Activated CD8-positive, alpha-beta T cell treated with anti-CD3 and anti-CD28 coated beads, Interleukin-2, amount 10 ng/mL, durations not matched to agents 7 days and 5 days (primary cell): ENCODE measurements at regions not wholly inside any gene's neighbourhood (a gene's known extent, or its start where the extent isn't known, plus 50 kb on each side); places are given as distances from the start of the nearest gene placed in this dataset.

ENCODE experiments used
- ATAC-seq: fragments of 150-1000 bp; cut with Tn5 transposase; one replicate; pipeline ENCODE4 v1.10.0; 2021; ENCODE audit warnings: moderate library complexity
- CTCF ChIA-PET: fragments of 350-600 bp; sonication (Branson Sonifier 250); formaldehyde crosslinking; loops from one replicate; lab custom pipeline; 2021; ENCODE audit warnings: antibody characterized with exemption; lab: Charles Lee
- POLR2A ChIA-PET: fragments of 350-600 bp; sonication (Branson Sonifier 250); formaldehyde crosslinking; loops from one replicate; lab custom pipeline; 2021; ENCODE audit warnings: antibody characterized with exemption; lab: Charles Lee
- DNase-seq: peaks from one replicate; pipeline ENCODE4 v3.0.0-alpha.2; 2020
- H3K27ac Mint-ChIP-seq: one replicate; pipeline ENCODE4 v1.8.0; 2021; ENCODE audit warnings: mild to moderate bottlenecking, mixed read lengths
- H3K27me3 Mint-ChIP-seq: one replicate; pipeline ENCODE4 v1.8.0; 2021; ENCODE audit warnings: low read depth, mixed read lengths
- H3K36me3 Mint-ChIP-seq: one replicate; pipeline ENCODE4 v1.8.0; 2021; ENCODE audit warnings: low read depth, mixed read lengths
- H3K4me1 Mint-ChIP-seq: one replicate; pipeline ENCODE4 v1.8.0; 2021; ENCODE audit warnings: low read depth, mixed read lengths
- H3K4me3 Mint-ChIP-seq: one replicate; pipeline ENCODE4 v1.8.0; 2021; ENCODE audit warnings: mild to moderate bottlenecking, mixed read lengths
- H3K9me3 Mint-ChIP-seq: one replicate; pipeline ENCODE4 v1.8.0; 2022; ENCODE audit warnings: mixed read lengths; ENCODE audit not compliant: insufficient read depth

GRCh38 chr19:31223740-31224534 lies 125.3 kb downstream of the TSHZ3 start:
- Mint-ChIP-seq H3K4me3 (no peak overlapping the region), H3K9me3 (peaks cover 4% of the 10 kb centered on the region), H3K27ac (no peak overlapping the region), H3K36me3 (peaks cover 9% of the 10 kb centered on the region), H3K27me3 (peaks cover 15% of the 10 kb centered on the region), H3K4me1 (peaks cover 22% of the 10 kb centered on the region)
- POLR2A ChIA-PET, result no interaction called here
- DNase-seq (no peak), ATAC-seq (no peak)
- CTCF ChIA-PET, result no interaction called here

- CTCF ChIA-PET, result interaction anchor here (0.7 kb wide), 1 partner anchor 436 kb away, joined by 3 read pairs; no protein-coding TSS in a partner anchor
Measured at GRCh38 chr19:31220540-31220939, 128.7 kb downstream of the TSHZ3 start.

DNA sequence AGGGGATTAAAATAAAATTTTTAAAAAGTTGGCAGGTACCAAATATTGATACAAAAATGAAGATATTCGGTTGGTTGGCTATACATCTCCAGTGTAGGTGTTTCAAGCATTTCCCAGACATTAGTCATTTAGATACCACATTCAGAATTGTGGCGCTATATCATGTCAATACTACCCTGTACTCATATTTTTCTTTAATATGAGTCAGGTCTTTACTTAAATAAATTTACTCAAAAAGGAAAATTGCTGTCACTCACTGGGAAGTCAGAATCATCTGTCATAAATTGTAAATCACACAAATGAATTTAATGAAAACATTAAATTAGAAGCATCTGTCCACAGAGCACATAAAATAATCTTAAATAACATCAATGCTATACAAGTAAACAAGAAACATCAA lies 134.2 kb downstream of the TSHZ3 start:
- peaks cover 27% of the 10 kb centered on the region for H3K4me1 Mint-ChIP-seq
- H3K9me3 Mint-ChIP-seq, result peaks cover 10% of the 10 kb centered on the region
- ATAC-seq (no peak), DNase-seq (no peak)
- CTCF ChIA-PET, result no interaction called here
- peaks cover 26% of the 10 kb centered on the region for H3K36me3 Mint-ChIP-seq
- POLR2A ChIA-PET, result no interaction called here
- peak overlapping the region; percentile 97 for H3K27ac Mint-ChIP-seq
- H3K4me3 Mint-ChIP-seq, result no peak overlapping the region
- H3K27me3 Mint-ChIP-seq, result peaks cover 2% of the 10 kb centered on the region

More at GRCh38 chr19:31220540-31220939, 128.7 kb downstream of the TSHZ3 start:
- peaks cover 9% of the 10 kb centered on the region for H3K36me3 Mint-ChIP-seq
- POLR2A ChIA-PET, result no interaction called here
- H3K4me3 Mint-ChIP-seq, result no peak overlapping the region
- peaks cover 22% of the 10 kb centered on the region for H3K4me1 Mint-ChIP-seq
- peak; percentile 78 for ATAC-seq
- H3K27me3 Mint-ChIP-seq, result no peaks in the 10 kb centered on the region
- DNase-seq, result peak; percentile 69
- H3K27ac Mint-ChIP-seq, result no peak overlapping the region
- peaks cover 4% of the 10 kb centered on the region for H3K9me3 Mint-ChIP-seq

DNA sequence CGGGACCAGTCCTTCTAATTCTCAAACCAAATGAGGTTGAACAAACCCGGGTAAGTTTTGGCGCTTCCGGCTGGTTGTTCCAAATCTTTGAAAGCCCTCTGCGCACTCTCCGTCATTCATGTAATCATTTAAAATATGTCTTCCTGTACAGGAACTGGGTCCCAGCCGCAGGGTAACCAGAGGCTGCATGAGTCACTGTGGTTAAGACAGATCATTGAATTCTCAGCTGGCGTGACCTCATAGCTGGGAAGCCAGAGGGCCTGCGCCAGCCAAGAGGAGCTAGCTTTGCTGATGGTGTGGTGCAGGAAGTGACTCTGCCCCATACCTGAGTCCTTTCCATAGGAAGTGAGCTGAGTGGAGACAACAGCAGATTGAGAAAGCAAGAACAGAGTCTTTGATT lies 135.2 kb downstream of the TSHZ3 start:
- ChIA-PET CTCF (no interaction called here), POLR2A (interaction anchor here (0.6 kb wide), 1 partner anchor 29 kb away, joined by 3 read pairs; no protein-coding TSS in a partner anchor)
- Mint-ChIP-seq H3K4me1 (peaks cover 25% of the 10 kb centered on the region), H3K36me3 (peaks cover 24% of the 10 kb centered on the region), H3K27me3 (peaks cover 2% of the 10 kb centered on the region), H3K27ac (peak overlapping the region; percentile 97), H3K4me3 (peak overlapping the region; percentile 69), H3K9me3 (peaks cover 9% of the 10 kb centered on the region)
- peak; percentile 96 for DNase-seq
- peak; percentile 99 for ATAC-seq

DNA sequence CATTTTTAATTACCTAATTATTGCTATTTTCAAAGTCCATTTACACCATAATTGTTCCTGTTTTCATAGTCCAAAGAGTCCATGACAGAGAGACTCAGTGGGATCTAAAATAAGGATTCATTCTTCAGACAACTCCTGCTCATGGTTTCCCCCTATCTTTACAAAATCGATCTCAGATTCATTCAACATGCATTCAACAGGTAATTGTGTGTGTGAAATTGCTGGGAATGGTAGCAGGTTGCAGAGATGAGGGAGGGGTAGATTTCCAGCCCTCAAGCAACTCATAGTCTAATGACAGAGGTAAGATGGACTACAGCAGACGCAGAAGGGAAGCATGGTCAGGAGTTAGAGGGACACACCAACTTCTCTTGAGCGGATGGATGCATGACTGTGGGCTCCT lies 138.1 kb downstream of the TSHZ3 start:
- Mint-ChIP-seq H3K4me1 (peaks cover 25% of the 10 kb centered on the region), H3K9me3 (peaks cover 9% of the 10 kb centered on the region), H3K27me3 (peaks cover 4% of the 10 kb centered on the region), H3K36me3 (peaks cover 24% of the 10 kb centered on the region), H3K27ac (no peak overlapping the region), H3K4me3 (no peak overlapping the region)
- no peak for DNase-seq
- no peak for ATAC-seq
- ChIA-PET CTCF (no interaction called here), POLR2A (no interaction called here)

- ChIA-PET CTCF (no interaction called here), POLR2A (no interaction called here)
- Mint-ChIP-seq H3K9me3 (no peaks in the 10 kb centered on the region), H3K27me3 (peaks cover 28% of the 10 kb centered on the region), H3K27ac (no peak overlapping the region), H3K4me3 (no peak overlapping the region), H3K4me1 (peaks cover 2% of the 10 kb centered on the region), H3K36me3 (no peaks in the 10 kb centered on the region)
- no peak for ATAC-seq
- DNase-seq, result no peak
Measured at GRCh38 chr19:31205887-31206518, 143.2 kb downstream of the TSHZ3 start.

- H3K27ac Mint-ChIP-seq, result no peak overlapping the region
- ChIA-PET CTCF (no interaction called here), POLR2A (no interaction called here)
- no peak overlapping the region for H3K4me3 Mint-ChIP-seq
- no peaks in the 10 kb centered on the region for H3K36me3 Mint-ChIP-seq
- ATAC-seq (no peak), DNase-seq (no peak)
- H3K9me3 Mint-ChIP-seq, result no peaks in the 10 kb centered on the region
- peaks cover 37% of the 10 kb centered on the region for H3K27me3 Mint-ChIP-seq
- H3K4me1 Mint-ChIP-seq, result no peaks in the 10 kb centered on the region
Measured at GRCh38 chr19:31204115-31204514, 145.1 kb downstream of the TSHZ3 start.

- no peaks in the 10 kb centered on the region for H3K9me3 Mint-ChIP-seq
- peaks cover 3% of the 10 kb centered on the region for H3K27me3 Mint-ChIP-seq
- H3K36me3 Mint-ChIP-seq, result no peaks in the 10 kb centered on the region
- ChIA-PET POLR2A (no interaction called here), CTCF (no interaction called here)
- no peaks in the 10 kb centered on the region for H3K4me1 Mint-ChIP-seq
- H3K4me3 Mint-ChIP-seq, result no peak overlapping the region
- DNase-seq (no peak), ATAC-seq (no peak)
- no peak overlapping the region for H3K27ac Mint-ChIP-seq
Measured at GRCh38 chr19:31185261-31185660, 164.0 kb downstream of the TSHZ3 start.

GRCh38 chr19:31181535-31181934 lies 167.7 kb downstream of the TSHZ3 start:
- no peak overlapping the region for H3K27ac Mint-ChIP-seq
- no peak for ATAC-seq
- POLR2A ChIA-PET, result interaction anchor here (0.7 kb wide), 1 partner anchor 158 kb away, joined by 3 read pairs; no protein-coding TSS in a partner anchor
- CTCF ChIA-PET, result no interaction called here
- no peaks in the 10 kb centered on the region for H3K9me3 Mint-ChIP-seq
- H3K27me3 Mint-ChIP-seq, result peaks cover 2% of the 10 kb centered on the region
- DNase-seq, result no peak
- no peaks in the 10 kb centered on the region for H3K4me1 Mint-ChIP-seq
- H3K36me3 Mint-ChIP-seq, result no peaks in the 10 kb centered on the region
- H3K4me3 Mint-ChIP-seq, result no peak overlapping the region

DNA sequence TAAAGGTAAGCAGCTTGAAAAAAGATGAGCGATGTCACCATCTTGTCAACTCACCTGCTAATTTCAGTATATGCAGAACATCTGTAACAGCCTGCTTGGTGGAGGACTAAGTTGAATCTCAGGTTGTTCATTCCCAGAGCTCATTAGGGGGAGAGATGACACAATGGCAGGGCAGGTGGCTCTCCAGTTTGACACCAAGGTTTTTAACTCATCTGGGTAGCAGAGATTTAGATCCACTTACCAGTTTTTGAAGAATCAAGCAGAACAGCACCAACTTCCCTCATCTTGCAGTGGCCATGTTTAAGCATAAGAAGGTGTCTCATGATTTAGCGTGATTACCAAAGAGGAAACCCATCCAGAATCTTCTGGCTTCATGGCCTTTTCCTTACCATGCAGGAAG lies 168.3 kb downstream of the TSHZ3 start:
- DNase-seq (no peak), ATAC-seq (no peak)
- ChIA-PET POLR2A (no interaction called here), CTCF (no interaction called here)
- H3K27ac Mint-ChIP-seq, result no peak overlapping the region
- no peaks in the 10 kb centered on the region for H3K4me1 Mint-ChIP-seq
- no peaks in the 10 kb centered on the region for H3K36me3 Mint-ChIP-seq
- H3K9me3 Mint-ChIP-seq, result no peaks in the 10 kb centered on the region
- peaks cover 2% of the 10 kb centered on the region for H3K27me3 Mint-ChIP-seq
- H3K4me3 Mint-ChIP-seq, result no peak overlapping the region

- no peaks in the 10 kb centered on the region for H3K36me3 Mint-ChIP-seq
- H3K4me1 Mint-ChIP-seq, result no peaks in the 10 kb centered on the region
- peaks cover 2% of the 10 kb centered on the region for H3K27me3 Mint-ChIP-seq
- H3K9me3 Mint-ChIP-seq, result no peaks in the 10 kb centered on the region
- no peak overlapping the region for H3K27ac Mint-ChIP-seq
- ATAC-seq (no peak), DNase-seq (no peak)
- CTCF ChIA-PET, result no interaction called here
- no peak overlapping the region for H3K4me3 Mint-ChIP-seq
- POLR2A ChIA-PET, result no interaction called here
Measured at GRCh38 chr19:31179471-31179852, 169.8 kb downstream of the TSHZ3 start.

DNA sequence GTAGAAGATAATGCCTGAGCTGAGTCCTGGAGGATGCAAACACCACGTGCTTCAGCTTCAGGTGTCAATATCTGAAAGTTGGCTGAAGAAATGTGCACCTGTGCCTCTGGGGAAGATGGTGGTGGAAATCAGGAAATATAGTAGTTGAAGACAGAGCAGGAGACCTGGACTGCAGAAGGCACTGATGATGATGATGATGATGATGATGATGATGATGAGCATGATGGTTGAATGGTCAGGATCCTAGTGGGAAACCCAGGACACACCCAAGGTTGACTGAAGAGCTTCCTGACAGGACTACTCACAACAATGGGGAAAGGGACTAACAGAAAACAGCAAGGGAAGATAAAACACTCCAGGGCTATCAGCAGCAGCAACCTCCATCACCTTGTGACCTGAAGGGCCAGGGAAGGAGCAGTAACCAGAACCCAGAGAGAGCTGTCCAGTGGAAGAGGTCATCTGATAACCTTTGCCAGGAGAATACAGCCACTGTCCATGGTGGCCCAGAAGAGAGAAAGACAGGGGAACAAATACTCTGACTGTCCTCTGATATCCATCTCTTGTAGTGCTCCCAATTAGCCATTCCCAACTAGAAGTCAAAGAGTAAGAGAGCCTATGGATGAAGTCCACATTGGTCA lies 170.3 kb downstream of the TSHZ3 start:
- Mint-ChIP-seq H3K27me3 (peaks cover 2% of the 10 kb centered on the region), H3K4me3 (no peak overlapping the region), H3K36me3 (no peaks in the 10 kb centered on the region), H3K9me3 (no peaks in the 10 kb centered on the region), H3K4me1 (no peaks in the 10 kb centered on the region), H3K27ac (no peak overlapping the region)
- ChIA-PET CTCF (no interaction called here), POLR2A (no interaction called here)
- ATAC-seq (no peak), DNase-seq (no peak)
